ENCODE measurements at regions not wholly inside any gene's neighbourhood (a gene's known extent, or its start where the extent isn't known, plus 50 kb on each side); places are given as distances from the start of the nearest gene placed in this dataset.

GRCh38 chr7:155964543-155964942 is 152.3 kb upstream of the SHH start:
- DNase-seq: no peak

DNA sequence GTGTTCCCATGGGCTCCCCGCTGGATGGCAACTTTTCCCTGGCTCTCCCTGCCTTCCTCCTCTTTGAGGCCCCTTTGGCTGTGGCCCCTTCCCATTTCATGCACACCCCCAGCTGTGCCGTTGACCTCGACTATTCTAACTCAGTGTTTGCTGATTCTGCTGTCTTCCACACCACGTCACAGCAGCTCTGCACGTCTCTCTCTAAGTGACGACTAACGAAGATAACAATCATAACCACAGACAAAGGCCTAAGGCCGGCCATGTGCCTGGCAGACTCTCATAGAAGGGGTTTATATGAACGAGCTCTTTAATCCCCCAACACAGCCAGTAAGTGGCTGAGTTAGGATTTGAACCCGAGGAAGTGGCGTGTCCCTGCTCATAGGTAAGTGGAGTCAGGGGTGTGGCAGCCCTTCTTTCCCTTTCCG is 151.5 kb upstream of the SHH start:
- no peak for DNase-seq

DNA sequence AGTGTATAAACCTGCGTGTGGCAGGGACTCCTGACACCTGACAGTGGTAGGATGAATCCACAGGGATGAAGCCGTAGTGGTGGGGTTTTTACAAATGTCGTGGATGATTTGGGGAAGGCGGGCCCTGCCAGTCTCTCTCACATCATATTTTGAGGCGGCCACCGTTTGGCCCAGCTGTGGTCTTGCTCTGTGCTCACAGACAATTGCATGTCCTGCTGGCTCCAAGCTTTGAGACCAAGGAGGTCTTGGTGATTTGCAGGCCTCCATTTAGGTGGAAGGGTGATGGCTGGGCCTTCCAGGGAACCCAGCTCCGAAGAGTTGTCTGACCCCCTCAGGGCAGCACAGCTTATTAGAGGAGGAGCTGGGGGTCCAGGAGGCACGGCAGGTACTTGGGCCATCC is 151.1 kb upstream of the SHH start:
- DNase-seq: no peak

DNA sequence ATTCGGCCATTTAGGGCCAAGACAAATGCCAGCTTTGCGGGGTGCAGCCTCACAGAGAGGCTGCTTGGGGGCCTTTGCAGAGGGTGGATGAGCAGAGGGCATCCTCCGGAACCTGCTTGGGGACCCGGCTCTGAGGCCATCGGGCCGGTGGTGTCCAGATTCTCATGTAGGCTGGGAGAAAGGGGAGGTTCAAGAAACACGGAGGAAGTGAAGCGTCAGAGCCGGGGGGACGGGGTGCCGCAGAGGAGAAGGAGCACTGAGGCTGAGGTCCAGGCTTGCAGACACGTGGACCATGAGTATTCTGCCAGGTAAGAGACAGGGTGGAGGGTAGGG is 150.7 kb upstream of the SHH start:
- DNase-seq: no peak

DNA sequence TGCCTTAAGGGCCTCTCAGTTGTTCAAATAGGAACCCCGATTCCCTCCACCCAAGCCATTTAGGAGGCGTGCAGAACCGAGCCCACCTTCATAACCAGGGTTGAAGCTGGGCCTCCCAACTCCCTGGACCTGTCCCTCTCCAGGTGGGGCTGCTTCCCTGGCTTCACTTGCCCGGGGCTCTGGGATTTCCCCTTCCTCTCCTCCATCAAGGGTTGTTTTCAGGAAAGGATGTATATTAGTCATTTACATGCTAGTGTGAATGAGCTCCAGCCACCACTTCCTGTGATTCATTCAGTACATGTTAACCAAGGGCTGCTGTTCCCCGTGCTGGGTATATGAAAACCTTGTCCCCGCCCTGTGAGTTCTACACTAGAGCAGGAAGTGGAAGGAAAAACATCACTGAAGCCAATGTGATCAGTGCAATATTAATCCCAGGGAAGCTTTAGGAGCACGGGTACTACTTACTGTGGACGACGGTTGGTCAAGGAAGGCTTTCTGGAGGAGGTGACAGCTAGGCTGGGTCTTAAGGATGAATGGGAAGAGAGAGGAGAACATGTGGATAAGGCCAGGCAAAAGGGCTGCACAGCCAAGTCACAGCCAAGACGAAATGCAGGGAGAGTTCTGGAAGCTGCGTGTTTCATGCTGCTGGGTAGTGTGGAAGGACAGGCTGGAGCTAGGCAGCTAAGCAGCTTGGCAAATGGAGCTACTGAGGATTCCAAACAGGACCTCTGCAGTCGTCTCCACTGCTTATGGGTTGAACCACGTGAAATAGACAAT is 150.1 kb upstream of the SHH start:
- DNase-seq: no peak

- no peak for DNase-seq
Observed at GRCh38 chr7:155961241-155962190, 149.3 kb upstream of the SHH start.

DNA sequence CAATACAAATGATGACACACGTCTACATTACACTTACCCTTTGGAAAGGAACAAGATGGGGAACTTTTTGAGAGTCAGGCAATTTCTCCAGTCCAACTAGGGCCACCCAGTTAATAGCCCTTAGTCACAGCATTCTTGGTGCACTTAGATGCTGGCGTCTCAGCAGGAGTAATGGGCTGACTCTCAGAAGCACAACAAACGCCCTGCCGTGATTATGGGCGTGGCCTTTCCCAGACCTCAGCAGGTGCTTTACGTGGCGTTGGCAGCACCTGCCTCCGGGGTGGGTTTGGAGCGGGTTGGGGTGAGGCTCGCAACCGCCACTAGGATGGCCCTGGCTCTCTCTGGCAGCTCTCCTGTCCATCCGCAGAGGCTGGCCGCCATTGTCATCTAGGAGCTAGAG is 147.6 kb upstream of the SHH start:
- DNase-seq: no peak

DNA sequence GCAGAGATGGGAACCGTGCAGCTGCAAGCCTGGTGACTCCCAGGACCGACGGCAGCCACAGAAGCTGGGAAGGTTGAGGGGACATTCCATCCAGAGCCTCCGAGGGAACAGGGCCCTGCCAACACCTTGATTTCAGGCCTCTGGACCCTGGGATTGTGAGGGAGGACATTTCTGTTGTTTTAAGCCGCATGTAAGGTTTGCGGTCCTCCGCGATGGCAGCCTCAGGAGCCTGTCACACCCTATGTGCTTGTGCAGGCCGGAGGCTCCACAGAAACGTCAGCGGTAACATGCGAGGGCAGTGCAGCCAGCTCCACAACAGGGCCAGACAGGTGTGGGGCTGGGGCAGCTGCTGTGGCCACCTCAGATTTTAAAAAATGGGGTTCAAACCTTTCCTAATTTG is 144.7 kb upstream of the SHH start:
- no peak for DNase-seq

- no peak for DNase-seq
Observed at GRCh38 chr7:155955367-155955635, 143.0 kb upstream of the SHH start.

- DNase-seq: no peak
Observed at GRCh38 chr7:155954550-155955366, 142.5 kb upstream of the SHH start.

- no peak for DNase-seq
Observed at GRCh38 chr7:155953781-155954549, 141.7 kb upstream of the SHH start.

DNA sequence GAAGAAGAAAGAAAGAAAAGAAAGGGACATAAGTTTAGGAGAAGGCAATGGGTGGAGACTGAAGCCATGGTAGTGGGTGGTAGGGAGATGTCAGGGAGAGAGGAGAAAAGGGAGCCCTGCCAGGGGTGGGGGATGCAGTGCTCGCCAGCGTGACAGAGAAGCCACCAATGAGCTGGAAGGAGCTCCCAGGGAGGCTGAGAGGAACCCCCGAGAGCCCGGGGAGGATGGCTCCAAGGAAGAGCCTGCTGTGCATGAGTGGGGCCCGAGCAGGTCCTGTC is 141.2 kb upstream of the SHH start:
- DNase-seq: no peak

- DNase-seq: no peak
Observed at GRCh38 chr7:155951554-155952158, 139.4 kb upstream of the SHH start.

- DNase-seq: no peak
Observed at GRCh38 chr7:155950898-155951553, 138.8 kb upstream of the SHH start.

DNA sequence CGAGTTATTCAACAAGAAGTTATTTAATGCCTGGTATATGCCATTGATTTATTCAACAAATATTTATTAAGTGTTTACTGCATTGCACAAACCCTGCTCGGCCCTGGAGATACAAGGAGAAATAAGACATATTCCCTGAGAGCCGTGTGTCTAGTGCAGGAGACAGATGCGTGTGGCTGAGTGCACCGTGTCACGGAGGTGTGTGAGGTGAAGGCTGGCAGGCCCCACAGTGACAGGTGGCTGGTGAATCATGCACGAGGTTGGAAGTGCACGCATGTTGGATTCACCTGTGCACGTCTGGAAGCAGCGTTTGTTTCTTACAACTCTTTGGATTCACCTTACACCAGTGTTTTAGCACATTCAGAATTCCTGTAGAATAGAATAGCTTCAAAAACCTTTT is 136.6 kb upstream of the SHH start:
- no peak for DNase-seq

DNA sequence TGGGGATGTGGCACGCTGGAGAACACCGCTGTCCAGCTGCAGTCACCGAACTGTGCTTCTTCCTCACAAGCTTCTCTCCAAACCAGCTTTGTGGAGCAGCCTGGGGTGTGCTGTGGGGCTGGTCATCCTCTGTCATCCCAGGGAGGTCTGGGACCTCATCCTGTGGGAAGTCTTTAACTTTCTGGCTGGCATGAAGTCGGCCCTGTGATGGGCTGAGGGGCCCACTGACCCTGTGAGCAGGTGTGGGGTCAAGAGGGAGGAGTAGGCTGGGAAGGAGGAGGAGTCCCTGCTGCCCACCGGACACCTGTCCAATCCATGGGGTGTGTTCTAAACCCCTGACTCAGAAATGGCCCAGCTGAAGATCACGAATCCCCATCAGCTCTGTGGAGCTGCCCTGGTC is 136.2 kb upstream of the SHH start:
- DNase-seq: no peak

DNA sequence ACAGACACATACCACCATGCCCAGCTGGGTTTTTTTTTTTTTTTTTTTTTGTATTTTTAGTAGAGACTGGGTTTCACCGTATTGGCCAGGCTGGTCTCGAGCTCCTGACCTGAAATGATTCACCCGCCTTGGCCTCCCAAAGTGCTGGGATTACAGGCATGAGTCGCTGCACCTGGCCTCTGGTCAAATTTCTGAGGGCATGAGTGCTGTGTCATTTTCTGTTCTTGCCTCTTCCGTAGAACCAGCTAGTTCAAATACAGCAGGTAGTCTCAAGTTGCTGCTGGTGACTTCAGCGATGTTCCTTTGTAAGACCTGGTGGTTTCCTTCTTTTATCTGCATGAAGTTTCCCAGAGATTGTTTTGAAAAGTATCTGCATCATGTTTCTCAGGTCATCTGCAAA is 134.8 kb upstream of the SHH start:
- DNase-seq: no peak

DNA sequence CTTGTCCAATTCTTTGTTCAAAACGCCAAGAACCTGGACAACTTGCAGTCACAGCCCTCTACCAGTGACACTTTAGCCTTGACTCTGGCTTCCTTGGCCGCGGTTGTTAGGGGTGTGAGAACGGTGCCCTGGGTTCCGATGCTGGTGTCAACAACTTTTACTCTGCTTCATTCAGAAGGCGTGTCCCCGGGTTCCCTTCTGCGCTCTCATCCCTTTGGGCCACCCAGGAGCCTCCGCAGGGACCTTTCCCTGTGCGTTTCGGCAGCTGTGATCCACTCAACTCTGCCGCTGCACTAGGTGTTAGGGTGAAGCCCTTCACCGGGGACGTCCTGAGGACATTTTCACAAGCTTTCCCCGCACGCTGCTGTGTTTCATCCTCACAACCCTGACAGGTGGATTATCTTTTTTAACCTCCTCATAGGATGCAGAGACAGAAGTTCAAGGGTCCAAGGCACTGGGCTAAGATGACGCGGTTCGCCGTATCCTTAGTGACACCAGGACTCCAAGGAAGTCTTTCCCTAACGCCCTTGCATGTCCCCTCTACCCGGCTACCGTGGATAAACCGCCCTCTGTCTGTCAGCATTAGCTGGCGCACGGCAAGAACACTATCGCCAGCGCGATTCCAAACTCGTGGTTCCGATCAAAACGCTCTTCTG is 133.5 kb upstream of the SHH start:
- no peak for DNase-seq

GRCh38 chr7:155944901-155945300 is 132.6 kb upstream of the SHH start:
- DNase-seq: no peak

GRCh38 chr7:155943251-155943899 is 131.1 kb upstream of the SHH start:
- no peak for DNase-seq
